Activated CD4-positive, alpha-beta T cell treated with anti-CD3 and anti-CD28 coated beads, Interleukin-2, amount 10 ng/mL, durations not matched to agents 7 days and 5 days (primary cell): ENCODE measurements at regions not wholly inside any gene's neighbourhood (a gene's known extent, or its start where the extent isn't known, plus 50 kb on each side); places are given as distances from the start of the nearest gene placed in this dataset.

Experiments used
- CTCF ChIA-PET: fragments of 350-600 bp; sonication (Branson Sonifier 250); formaldehyde crosslinking; loops from one replicate; lab custom pipeline; 2021; ENCODE audit warnings: antibody characterized with exemption; lab: Charles Lee
- POLR2A ChIA-PET: fragments of 350-600 bp; sonication (Branson Sonifier 250); formaldehyde crosslinking; loops from one replicate; lab custom pipeline; 2021; ENCODE audit warnings: antibody characterized with exemption; lab: Charles Lee
- DNase-seq: peaks from one replicate; pipeline ENCODE4 v3.0.0-alpha.2; 2020
- H3K27ac Mint-ChIP-seq: one replicate; pipeline ENCODE4 v1.8.0; 2021; ENCODE audit warnings: mild to moderate bottlenecking, moderate library complexity, mixed read lengths
- H3K27me3 Mint-ChIP-seq: one replicate; pipeline ENCODE4 v1.8.0; 2021; ENCODE audit warnings: mixed read lengths
- H3K36me3 Mint-ChIP-seq: one replicate; pipeline ENCODE4 v1.8.0; 2021; ENCODE audit warnings: low read depth, mixed read lengths
- H3K4me1 Mint-ChIP-seq: one replicate; pipeline ENCODE4 v1.8.0; 2021; ENCODE audit warnings: mixed read lengths
- H3K4me3 Mint-ChIP-seq: one replicate; pipeline ENCODE4 v1.8.0; 2021; ENCODE audit warnings: mild to moderate bottlenecking, moderate library complexity, mixed read lengths
- H3K9me3 Mint-ChIP-seq: one replicate; pipeline ENCODE4 v1.8.0; 2021; ENCODE audit warnings: mixed read lengths

GRCh38 chr5:174616036-174616435 lies 108.3 kb upstream of the MSX2 start:
- no peak for DNase-seq
- ChIA-PET CTCF (interaction anchor here (1.0 kb wide), 1 partner anchor 10 kb away, joined by 3 read pairs; no protein-coding TSS in a partner anchor), POLR2A (no interaction called here)
- Mint-ChIP-seq H3K27ac (no peak overlapping the region), H3K4me3 (no peak overlapping the region), H3K36me3 (no peaks in the 10 kb centered on the region), H3K27me3 (no peaks in the 10 kb centered on the region), H3K9me3 (peaks cover 2% of the 10 kb centered on the region), H3K4me1 (no peaks in the 10 kb centered on the region)

GRCh38 chr5:174617285-174617684 lies 107.1 kb upstream of the MSX2 start:
- ChIA-PET CTCF (no interaction called here), POLR2A (no interaction called here)
- H3K4me1 Mint-ChIP-seq = no peaks in the 10 kb centered on the region
- H3K36me3 Mint-ChIP-seq = no peaks in the 10 kb centered on the region
- H3K4me3 Mint-ChIP-seq = no peak overlapping the region
- no peak for DNase-seq
- peaks cover 2% of the 10 kb centered on the region for H3K9me3 Mint-ChIP-seq
- H3K27ac Mint-ChIP-seq = no peak overlapping the region
- no peaks in the 10 kb centered on the region for H3K27me3 Mint-ChIP-seq

GRCh38 chr5:174617910-174618309 lies 106.5 kb upstream of the MSX2 start:
- Mint-ChIP-seq H3K27me3 (no peaks in the 10 kb centered on the region), H3K27ac (no peak overlapping the region), H3K4me3 (no peak overlapping the region), H3K36me3 (no peaks in the 10 kb centered on the region), H3K4me1 (no peaks in the 10 kb centered on the region), H3K9me3 (peaks cover 2% of the 10 kb centered on the region)
- CTCF ChIA-PET = no interaction called here
- POLR2A ChIA-PET = no interaction called here
- no peak for DNase-seq

- Mint-ChIP-seq H3K4me1 (no peaks in the 10 kb centered on the region), H3K4me3 (no peak overlapping the region), H3K9me3 (peaks cover 2% of the 10 kb centered on the region), H3K27me3 (no peaks in the 10 kb centered on the region), H3K27ac (no peak overlapping the region), H3K36me3 (no peaks in the 10 kb centered on the region)
- ChIA-PET CTCF (no interaction called here), POLR2A (no interaction called here)
- DNase-seq = no peak
These were observed 105.8 kb upstream of the MSX2 start for GRCh38 chr5:174618589-174618988.

- CTCF ChIA-PET = no interaction called here
- POLR2A ChIA-PET = no interaction called here
These were observed 102.3 kb upstream of the MSX2 start for GRCh38 chr5:174622067-174622466.

GRCh38 chr5:174623018-174623417 lies 101.4 kb upstream of the MSX2 start:
- H3K4me1 Mint-ChIP-seq = no peaks in the 10 kb centered on the region
- POLR2A ChIA-PET = no interaction called here
- CTCF ChIA-PET = no interaction called here
- H3K27me3 Mint-ChIP-seq = no peaks in the 10 kb centered on the region
- H3K36me3 Mint-ChIP-seq = no peaks in the 10 kb centered on the region
- no peak for DNase-seq
- H3K27ac Mint-ChIP-seq = no peak overlapping the region
- no peaks in the 10 kb centered on the region for H3K9me3 Mint-ChIP-seq
- no peak overlapping the region for H3K4me3 Mint-ChIP-seq

More at GRCh38 chr5:174622067-174622466, 102.3 kb upstream of the MSX2 start:
- no peaks in the 10 kb centered on the region for H3K36me3 Mint-ChIP-seq
- no peaks in the 10 kb centered on the region for H3K9me3 Mint-ChIP-seq
- no peaks in the 10 kb centered on the region for H3K4me1 Mint-ChIP-seq
- H3K27me3 Mint-ChIP-seq = no peaks in the 10 kb centered on the region
- H3K4me3 Mint-ChIP-seq = no peak overlapping the region
- DNase-seq = no peak
- H3K27ac Mint-ChIP-seq = no peak overlapping the region

- DNase-seq = no peak
- H3K27me3 Mint-ChIP-seq = no peaks in the 10 kb centered on the region
- H3K36me3 Mint-ChIP-seq = no peaks in the 10 kb centered on the region
- H3K9me3 Mint-ChIP-seq = no peaks in the 10 kb centered on the region
- POLR2A ChIA-PET = no interaction called here
- no peak overlapping the region for H3K27ac Mint-ChIP-seq
- H3K4me1 Mint-ChIP-seq = no peaks in the 10 kb centered on the region
- CTCF ChIA-PET = no interaction called here
- H3K4me3 Mint-ChIP-seq = no peak overlapping the region
These were observed 100.9 kb upstream of the MSX2 start for GRCh38 chr5:174623433-174624019.

- Mint-ChIP-seq H3K27me3 (no peaks in the 10 kb centered on the region), H3K36me3 (no peaks in the 10 kb centered on the region), H3K4me1 (no peaks in the 10 kb centered on the region), H3K4me3 (no peak overlapping the region), H3K9me3 (no peaks in the 10 kb centered on the region), H3K27ac (no peak overlapping the region)
- ChIA-PET CTCF (interaction anchor here (0.6 to 1.1 kb wide), 2 partner anchors 8 to 571 kb away, joined by 3 to 4 read pairs; no protein-coding TSS in a partner anchor), POLR2A (no interaction called here)
- no peak for DNase-seq
These were observed 99.5 kb upstream of the MSX2 start for GRCh38 chr5:174624733-174625522.

- Mint-ChIP-seq H3K27ac (no peak overlapping the region), H3K9me3 (no peaks in the 10 kb centered on the region), H3K27me3 (no peaks in the 10 kb centered on the region), H3K36me3 (no peaks in the 10 kb centered on the region), H3K4me1 (no peaks in the 10 kb centered on the region), H3K4me3 (no peak overlapping the region)
- DNase-seq = no peak
- POLR2A ChIA-PET = no interaction called here
- CTCF ChIA-PET = interaction anchor here (0.6 to 1.1 kb wide), 2 partner anchors 9 to 572 kb away, joined by 3 to 4 read pairs; no protein-coding TSS in a partner anchor
These were observed 98.6 kb upstream of the MSX2 start for GRCh38 chr5:174625591-174626350.

GRCh38 chr5:174626369-174626920 lies 97.9 kb upstream of the MSX2 start:
- H3K36me3 Mint-ChIP-seq = no peaks in the 10 kb centered on the region
- H3K4me1 Mint-ChIP-seq = no peaks in the 10 kb centered on the region
- H3K27ac Mint-ChIP-seq = no peak overlapping the region
- ChIA-PET POLR2A (no interaction called here), CTCF (interaction anchor here (1.1 kb wide), 1 partner anchor 10 kb away, joined by 3 read pairs; no protein-coding TSS in a partner anchor)
- H3K9me3 Mint-ChIP-seq = no peaks in the 10 kb centered on the region
- H3K27me3 Mint-ChIP-seq = no peaks in the 10 kb centered on the region
- no peak for DNase-seq
- H3K4me3 Mint-ChIP-seq = no peak overlapping the region

GRCh38 chr5:174636094-174636493 lies 88.3 kb upstream of the MSX2 start:
- no peaks in the 10 kb centered on the region for H3K9me3 Mint-ChIP-seq
- DNase-seq = no peak
- H3K4me1 Mint-ChIP-seq = no peaks in the 10 kb centered on the region
- CTCF ChIA-PET = no interaction called here
- H3K27ac Mint-ChIP-seq = no peak overlapping the region
- no peak overlapping the region for H3K4me3 Mint-ChIP-seq
- no peaks in the 10 kb centered on the region for H3K27me3 Mint-ChIP-seq
- POLR2A ChIA-PET = no interaction called here
- no peaks in the 10 kb centered on the region for H3K36me3 Mint-ChIP-seq

- CTCF ChIA-PET = no interaction called here
- no peak overlapping the region for H3K27ac Mint-ChIP-seq
- DNase-seq = no peak
- no peaks in the 10 kb centered on the region for H3K27me3 Mint-ChIP-seq
- POLR2A ChIA-PET = no interaction called here
- H3K4me3 Mint-ChIP-seq = no peak overlapping the region
- peaks cover 2% of the 10 kb centered on the region for H3K9me3 Mint-ChIP-seq
- no peaks in the 10 kb centered on the region for H3K36me3 Mint-ChIP-seq
- no peaks in the 10 kb centered on the region for H3K4me1 Mint-ChIP-seq
These were observed 81.5 kb upstream of the MSX2 start for GRCh38 chr5:174642816-174643405.
